HG03139 (cell line): ENCODE measurements at regions not wholly inside any gene's neighbourhood (a gene's known extent, or its start where the extent isn't known, plus 50 kb on each side); places are given as distances from the start of the nearest gene placed in this dataset.
A peak's percentile ranks its signal among the peaks of the same experiment; 100 is the strongest.

Experiments used
- ATAC-seq: cut with Tn5 transposase; IDR thresholded peaks from one replicate; pipeline ENCODE4 v1.9.1; 2021; ENCODE audit not compliant: unreplicated experiment

DNA sequence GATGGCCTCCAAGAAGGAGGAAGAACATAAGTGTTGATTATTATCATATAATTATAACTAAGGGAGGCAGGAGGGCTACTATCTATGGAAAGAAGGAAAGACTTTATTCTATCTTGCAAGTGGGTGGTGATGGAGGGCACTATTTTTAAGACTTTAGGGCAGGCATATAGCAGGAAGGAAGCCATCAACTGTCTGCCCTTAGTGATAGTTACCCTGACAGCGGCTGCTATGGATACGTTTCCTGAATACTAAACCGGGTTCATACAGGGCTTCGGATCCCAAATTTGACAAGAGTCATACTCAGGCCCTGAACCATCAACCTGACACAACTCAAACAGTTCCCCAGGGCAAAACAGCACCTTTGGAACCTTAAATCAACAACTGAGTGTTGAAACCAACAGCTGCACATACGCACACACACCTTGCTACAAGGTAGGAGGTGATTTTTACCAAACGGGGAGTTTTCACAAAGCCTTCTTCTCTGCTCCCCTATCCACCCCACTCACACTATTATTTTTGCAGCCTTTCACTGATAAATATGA is 397.2 kb downstream of the OMA1 start:
- ATAC-seq = no peak

DNA sequence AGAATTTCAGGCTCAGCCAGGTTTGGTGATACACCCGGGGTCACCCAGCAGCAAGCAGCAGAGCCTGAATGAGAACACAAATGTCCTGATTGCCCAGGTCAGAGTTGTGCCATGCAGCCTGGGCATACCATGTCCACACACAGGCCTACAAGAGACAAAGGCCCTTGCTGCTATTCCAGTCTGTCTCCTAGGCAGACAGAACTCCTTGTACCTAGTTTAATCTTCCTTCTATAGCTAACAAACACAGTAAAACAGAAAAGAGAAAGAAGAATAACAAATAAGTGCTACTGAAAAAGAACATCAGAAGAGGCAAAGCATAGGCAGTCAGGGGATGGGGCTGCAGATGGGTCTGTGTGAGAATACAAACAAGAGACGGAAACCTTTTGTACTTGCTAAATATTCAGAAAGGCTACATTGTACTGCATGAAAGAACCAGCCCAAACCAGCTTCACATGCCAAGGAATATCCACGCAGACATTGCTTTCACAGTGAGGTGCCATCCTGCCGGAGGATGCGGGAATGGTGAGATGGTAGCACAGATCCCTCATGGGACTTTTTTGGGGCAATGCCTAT is 401.7 kb downstream of the OMA1 start:
- ATAC-seq = no peak

DNA sequence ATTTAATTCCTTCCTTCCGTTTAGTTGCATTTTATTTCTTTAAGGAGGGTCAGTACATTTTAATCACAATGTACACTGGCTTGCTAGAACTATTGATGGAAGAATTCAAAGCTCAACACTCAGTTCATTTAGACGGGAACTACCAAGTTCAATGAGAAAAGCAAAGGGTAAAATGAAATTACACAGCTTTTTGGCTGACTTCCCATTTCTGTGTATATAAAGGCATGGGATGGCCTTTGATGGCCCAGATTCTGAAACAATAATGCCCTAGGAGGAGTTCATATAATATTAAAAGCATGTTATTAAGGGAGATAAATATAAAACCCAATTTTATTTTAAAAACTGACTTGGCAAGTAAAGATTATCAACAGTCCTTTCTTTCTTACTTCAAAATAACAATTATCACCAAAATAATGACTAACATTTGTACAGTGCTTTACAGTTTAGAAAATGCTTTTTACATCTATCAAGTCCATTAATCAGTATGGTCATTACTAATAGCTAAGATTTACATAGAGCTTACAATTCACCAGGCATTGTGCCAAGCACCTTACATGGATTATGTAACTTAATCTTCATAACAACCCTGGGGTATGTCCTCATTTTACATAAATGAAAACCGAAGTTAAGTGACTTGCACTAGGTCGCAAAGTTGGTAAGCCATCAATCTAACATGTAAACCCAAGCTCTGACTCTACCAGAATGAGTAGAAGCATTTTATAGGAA is 402.4 kb downstream of the OMA1 start:
- no peak for ATAC-seq

DNA sequence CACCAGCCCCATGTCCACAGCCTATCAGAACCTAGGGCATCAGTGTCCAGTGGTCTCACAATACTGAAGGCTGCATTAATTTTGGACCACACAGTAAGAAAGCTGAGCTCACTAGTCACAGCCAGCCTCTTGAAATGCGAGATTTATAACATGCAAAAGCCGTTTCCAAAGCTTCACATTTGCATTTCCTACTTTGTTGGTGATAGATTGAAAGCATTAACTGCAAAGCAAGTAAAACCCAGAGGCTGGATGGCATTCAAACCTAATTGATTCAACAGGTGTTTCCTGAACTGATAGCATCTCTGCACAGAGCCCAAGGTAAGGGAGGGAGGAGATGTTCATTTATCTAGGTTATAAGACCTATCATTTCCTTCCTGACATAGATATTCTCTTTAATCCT is 410.1 kb downstream of the OMA1 start:
- no peak for ATAC-seq

DNA sequence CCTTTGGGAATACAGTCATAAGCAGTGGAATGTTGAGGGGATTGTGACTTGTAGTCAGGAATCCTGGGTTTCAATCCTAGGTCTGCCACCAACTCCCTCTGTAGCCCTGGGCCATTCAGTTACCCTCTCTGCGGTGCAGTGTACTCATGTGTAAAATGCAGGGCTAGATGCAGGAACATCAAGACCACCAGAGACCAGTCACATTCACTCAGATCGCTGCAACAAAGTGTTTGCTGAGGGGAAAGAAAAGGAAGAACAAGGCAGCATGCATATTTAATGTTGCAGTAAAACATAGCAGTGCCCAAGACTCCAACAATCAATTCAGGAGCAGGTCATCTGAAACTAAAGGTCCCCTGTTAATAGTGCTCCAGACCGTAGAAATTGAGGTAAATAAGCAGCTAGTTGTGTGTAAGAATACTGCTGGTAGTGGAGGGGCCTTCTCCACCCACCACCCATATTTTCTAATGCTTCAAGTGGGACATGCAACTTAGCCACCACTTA is 410.7 kb downstream of the OMA1 start:
- no peak for ATAC-seq

DNA sequence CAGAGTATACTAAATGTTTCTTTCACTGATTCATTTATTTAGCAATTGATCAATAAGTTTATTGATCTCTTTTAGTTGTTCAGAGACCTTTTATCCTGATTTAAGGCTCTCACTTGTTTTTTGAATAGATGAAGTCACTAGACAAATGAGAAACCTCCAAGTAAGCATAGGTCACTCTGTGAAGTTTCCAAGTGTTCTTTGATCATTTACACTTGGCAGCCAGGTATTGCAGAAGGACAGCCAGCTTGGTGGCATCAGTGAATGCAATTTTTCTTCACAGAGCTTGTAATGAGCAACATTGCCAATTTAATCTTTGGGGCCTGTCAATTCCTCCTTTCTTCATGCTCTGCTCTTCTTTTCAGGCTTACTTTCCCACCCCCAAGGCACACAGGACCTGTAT is 413.0 kb downstream of the OMA1 start:
- no peak for ATAC-seq

DNA sequence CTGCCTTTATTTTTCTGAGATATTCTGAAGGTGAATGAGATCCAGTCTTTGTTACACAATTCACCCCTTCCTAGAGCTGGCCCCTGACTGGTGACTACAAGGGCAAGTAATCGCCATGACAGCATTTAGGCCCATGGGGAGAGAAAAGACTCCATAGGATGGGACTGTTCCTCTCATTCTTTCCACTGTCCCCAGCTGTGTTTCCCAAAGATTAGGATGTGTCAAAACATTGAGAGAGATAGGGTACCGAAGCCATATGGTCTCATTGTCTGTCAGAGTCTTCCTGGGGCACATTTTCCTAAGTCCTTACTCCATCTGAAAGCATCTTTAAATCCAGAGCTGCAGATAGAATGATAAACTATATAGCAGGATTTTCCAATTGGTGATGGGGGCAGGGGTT is 423.5 kb downstream of the OMA1 start:
- ATAC-seq = no peak

DNA sequence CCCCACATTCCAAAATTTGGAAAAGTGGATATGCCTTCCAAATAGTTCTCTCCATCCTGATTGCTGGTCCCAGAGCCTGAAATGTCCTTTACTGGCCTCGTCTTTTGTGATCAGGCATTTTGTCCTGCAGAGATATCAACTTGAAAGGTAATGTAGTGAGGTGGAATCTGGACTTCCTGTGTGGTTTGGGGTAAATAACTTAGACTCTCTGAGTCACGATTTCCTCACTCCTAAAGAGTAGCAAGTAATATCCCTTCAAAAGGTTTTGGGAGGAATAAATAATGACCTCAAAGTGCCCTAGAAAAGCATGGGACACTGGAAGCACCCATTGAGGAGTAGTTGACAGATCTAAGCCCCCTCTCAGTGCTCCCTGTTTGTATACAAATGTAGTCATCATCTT is 426.6 kb downstream of the OMA1 start:
- no peak for ATAC-seq

DNA sequence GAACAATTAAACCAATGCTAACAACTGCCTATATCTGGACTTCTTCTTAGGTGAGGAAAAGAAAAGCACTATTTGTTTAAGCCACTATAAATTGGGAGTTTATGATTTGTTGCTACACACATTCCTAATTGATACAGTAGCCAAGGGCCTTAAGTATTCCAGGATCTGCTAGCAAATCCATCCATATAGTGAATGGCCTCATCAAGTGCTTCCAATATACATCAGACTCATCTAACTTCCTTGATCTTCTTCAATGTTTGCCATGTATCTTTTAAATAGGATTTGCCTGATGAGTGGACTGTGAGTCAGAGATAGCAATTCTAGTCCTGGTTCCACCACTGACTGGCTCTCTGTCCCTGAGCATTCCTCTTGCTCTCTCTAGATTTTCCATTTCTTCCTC is 430.2 kb downstream of the OMA1 start:
- no peak for ATAC-seq

- ATAC-seq = no peak
These were observed 436.8 kb downstream of the OMA1 start for GRCh38 chr1:58109646-58110200.

GRCh38 chr1:58108783-58109182 is 437.7 kb downstream of the OMA1 start:
- ATAC-seq = no peak

- no peak for ATAC-seq
These were observed 438.6 kb downstream of the OMA1 start for GRCh38 chr1:58107943-58108342.

DNA sequence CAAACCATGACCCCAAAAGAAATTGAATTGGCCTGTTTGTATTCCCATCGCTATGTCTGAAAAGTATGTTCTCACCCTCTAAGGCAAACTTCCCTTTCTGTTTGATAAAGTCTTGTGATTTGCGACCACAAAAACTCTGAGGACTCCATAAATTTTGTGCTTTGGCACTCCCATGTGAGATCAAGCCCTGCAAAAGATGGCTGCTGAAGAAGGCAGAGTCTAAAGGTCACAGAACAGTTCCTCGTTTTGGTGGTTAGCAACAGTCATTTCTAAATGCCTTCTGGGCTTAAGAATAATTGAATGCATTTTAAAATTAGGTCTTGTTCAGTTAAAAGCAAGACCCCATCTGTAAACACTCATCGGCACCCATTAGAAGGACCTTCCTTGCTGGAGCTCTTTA is 441.6 kb downstream of the OMA1 start:
- ATAC-seq = peak; percentile 71

DNA sequence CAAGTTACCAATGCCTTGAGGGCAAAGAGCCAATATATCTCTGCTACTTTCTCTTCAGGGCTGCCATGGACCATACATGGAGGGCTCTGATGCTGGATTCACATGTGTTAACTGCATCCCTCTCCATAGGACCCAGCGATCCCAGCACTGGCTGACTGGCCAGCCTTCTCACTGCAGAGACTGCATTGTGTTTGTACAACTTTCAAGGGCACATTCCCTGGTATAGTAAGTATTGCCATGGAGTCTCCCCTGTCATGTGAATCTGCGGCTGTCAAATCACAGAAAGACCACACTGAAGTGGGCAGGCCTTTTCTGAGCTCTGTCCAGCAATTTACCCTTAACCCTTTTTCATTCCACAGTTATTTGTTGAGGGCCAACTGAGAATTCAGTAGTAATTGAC is 449.8 kb downstream of the OMA1 start:
- no peak for ATAC-seq

DNA sequence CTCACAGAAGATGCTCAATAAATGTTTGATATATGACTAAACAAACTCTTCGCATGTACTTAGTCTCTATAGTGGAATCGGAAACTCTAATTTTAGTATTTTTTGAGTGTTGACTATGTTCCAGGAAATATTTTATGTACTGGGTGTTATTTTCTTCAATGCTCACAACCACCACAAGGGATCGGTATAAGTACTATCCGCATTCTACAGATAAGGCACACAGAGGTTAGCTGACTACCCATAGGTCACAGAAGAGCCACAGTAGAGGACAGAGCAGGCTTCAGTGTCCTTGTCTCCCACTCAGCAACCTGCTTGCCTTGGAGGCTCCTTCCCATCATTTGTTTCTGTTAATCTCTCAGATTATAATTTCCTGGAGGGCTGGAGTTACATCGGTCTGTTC is 451.3 kb downstream of the OMA1 start:
- no peak for ATAC-seq

DNA sequence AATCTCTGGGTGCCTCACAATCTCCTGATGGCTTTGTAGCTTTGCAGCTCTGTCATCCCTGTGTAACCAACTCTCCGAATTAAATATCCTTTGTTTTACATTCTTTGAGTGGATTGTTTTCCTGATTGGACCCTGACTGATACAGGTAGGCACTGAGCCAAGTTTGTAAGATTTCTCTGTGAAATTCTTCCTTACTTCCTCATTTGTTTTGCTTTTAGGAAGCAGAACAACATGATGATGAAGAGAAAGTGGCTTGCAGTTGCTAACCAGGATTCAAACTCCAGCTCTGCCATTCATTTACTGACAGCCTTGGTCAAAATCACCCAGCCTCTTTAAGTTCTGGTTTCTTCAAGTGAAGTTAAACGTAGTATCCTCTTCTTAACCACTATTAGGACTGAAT is 452.3 kb downstream of the OMA1 start:
- no peak for ATAC-seq

DNA sequence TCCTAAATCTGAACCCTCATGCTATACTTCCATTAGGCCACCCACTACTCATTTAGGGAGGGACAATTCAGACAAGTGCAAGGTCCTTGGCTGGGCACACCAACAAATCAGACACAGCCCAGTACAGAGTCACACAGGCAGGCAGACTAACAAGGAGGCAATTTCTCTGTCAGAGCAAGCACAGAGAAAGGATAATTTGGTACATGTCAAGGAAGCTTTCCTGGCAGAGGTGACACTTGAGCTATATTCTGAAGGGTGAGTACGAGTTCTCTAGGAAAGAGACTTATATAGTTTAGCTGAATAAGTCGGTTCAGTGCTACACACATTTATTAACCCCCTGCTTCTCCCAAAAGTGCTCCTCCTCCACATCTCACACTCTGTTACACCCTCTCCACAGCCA is 455.9 kb downstream of the OMA1 start:
- no peak for ATAC-seq

- ATAC-seq = no peak
These were observed 456.5 kb downstream of the OMA1 start for GRCh38 chr1:58089898-58090534.

DNA sequence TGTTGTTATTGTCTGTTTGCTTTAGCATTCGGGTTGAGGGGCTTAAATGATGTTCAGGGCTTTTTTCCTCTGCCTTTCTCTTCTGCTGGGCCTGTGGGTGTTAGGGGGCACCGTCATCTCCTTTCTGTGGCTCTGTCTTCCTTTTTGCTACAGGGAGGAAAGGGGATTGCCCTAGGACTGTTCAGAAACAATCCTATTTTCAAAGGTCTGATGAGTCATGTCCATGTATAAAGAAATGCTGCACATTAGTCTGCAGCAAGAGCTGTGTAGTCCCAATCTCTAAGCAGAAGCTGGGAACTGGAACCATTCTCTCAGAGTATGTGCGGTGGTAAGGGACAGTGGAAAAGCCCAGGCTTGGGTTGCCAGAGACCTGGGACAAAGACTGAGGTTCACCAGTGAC is 462.3 kb downstream of the OMA1 start:
- no peak for ATAC-seq

DNA sequence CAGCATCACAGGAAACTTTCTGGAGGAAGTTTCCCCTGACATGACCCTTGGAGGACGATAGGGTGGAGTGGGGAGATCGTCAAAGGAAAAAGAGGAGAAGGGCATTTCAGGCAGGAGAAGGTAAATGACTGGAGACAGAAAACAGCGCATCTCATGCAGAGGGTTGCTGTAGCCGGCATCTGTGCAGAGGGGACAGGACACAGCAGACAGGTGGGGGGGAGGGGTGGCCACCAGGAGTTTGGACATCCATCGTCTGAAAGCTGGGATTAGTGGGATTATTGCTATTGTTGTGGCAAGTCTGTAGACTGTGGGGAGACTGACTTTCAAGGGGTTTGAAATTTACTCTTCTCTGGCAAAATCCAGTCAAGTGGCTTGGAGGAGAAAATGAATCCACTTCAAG is 463.9 kb downstream of the OMA1 start:
- ATAC-seq = no peak

DNA sequence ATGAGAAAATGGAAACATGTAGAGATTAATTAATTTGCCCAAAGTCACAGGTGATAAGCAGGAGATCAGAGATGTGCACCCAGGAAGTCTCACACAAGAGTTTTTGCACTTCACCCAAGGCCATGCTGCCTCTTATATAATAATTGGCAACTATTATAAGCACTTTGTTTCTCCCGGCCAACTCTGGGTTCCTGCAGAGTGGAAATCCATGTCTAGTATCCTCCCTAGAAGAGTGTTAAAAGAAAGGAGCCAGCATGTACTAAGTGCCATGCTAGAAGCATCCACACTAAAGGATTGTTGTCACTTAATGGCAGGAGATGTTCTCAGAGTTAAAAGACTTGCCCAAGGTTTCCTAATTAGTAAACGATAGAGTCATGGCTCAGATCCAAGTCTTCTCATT is 470.3 kb downstream of the OMA1 start:
- no peak for ATAC-seq

- ATAC-seq = no peak
These were observed 471.3 kb downstream of the OMA1 start for GRCh38 chr1:58075188-58075578.
